GM12874 (cell line): ENCODE measurements at regions not wholly inside any gene's neighbourhood (a gene's known extent, or its start where the extent isn't known, plus 50 kb on each side); places are given as distances from the start of the nearest gene placed in this dataset.

Experiments used
- TF ChIP-seq, protein P1 (sequence below): IDR thresholded peaks from 2 replicates; pipeline ENCODE4 v1.5.1; 2011; ENCODE audit warnings: low read depth, mild to moderate bottlenecking, control low read depth, low read length, moderate library complexity; ENCODE audit not compliant: insufficient read depth

DNA sequence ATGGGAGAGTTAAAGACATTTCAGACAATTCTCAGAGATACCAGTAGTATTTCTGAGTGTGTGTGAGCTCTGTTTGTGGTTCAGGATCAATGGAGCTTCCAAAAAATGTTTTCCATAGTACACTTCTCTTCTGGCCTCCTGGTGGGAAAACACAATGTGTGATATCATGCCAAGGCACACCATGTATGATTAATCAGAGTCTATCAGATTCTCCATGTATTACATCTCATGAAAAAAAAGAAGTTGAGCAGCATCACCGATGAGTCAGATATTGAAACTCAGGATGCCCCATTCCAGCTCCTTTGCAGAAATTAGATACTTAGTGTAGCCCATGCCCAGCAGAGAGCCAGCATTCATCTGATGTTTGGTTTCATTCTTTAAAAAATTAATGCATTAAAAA is 620.3 kb upstream of the POU3F3 start:
- TF ChIP-seq, protein P1, sequence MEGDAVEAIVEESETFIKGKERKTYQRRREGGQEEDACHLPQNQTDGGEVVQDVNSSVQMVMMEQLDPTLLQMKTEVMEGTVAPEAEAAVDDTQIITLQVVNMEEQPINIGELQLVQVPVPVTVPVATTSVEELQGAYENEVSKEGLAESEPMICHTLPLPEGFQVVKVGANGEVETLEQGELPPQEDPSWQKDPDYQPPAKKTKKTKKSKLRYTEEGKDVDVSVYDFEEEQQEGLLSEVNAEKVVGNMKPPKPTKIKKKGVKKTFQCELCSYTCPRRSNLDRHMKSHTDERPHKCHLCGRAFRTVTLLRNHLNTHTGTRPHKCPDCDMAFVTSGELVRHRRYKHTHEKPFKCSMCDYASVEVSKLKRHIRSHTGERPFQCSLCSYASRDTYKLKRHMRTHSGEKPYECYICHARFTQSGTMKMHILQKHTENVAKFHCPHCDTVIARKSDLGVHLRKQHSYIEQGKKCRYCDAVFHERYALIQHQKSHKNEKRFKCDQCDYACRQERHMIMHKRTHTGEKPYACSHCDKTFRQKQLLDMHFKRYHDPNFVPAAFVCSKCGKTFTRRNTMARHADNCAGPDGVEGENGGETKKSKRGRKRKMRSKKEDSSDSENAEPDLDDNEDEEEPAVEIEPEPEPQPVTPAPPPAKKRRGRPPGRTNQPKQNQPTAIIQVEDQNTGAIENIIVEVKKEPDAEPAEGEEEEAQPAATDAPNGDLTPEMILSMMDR: no peak

DNA sequence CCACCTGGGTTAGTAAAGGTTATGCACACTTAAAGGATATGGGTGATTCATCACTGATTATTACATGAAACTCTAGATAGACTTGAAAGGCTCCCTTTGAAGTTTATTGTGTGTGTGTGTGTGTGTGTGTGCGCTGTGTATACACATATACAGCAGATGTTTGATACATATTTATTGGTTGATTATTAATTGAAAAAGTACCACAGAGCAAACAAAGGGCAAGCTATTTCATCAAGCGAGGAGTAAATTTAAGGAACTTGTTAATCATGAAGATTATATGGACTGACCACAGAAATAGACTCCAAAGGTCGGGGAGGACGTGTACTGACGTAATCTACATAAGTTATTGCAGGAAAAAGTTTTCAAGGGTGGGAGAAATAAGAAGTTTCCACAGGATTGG is 617.4 kb upstream of the POU3F3 start:
- TF ChIP-seq, protein P1: no peak

DNA sequence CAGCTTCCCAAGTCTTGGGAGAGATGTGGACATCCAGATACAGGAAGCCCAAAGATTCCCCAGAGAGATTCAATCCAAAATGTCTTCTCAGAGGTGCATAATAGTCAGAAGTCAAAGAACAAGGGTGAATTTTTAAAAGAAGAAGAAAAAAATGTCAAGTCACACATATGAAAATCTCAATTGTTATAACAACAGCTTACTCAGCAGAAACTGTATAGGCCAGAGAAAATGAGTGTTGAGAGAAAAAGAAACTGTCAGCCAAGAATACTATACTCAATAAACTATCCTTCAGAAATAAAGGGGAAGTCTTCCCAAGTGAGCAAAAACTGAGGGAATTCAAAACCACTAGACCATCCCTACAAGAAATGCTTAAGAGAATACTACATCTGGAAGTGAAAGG is 612.9 kb upstream of the POU3F3 start:
- TF ChIP-seq, protein P1: no peak

DNA sequence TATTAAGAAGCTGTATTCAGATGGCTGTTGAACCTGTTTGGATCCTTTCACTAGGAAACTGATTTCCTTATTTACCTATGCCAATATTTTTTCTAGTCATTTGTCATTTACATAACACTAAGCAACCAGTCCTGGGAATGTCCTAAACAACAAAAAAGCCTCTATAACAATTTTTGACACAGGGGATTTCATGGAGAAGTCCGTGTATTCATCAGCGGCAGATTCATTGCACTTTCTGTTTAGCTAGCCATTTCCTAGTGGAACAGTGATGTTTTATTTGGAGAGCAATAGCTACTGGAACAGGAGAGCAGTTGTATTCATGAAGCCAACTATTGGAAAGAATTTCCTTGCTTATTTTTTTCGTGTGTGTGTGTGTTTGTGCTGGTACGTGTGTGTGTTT is 604.3 kb upstream of the POU3F3 start:
- TF ChIP-seq, protein P1: no peak

DNA sequence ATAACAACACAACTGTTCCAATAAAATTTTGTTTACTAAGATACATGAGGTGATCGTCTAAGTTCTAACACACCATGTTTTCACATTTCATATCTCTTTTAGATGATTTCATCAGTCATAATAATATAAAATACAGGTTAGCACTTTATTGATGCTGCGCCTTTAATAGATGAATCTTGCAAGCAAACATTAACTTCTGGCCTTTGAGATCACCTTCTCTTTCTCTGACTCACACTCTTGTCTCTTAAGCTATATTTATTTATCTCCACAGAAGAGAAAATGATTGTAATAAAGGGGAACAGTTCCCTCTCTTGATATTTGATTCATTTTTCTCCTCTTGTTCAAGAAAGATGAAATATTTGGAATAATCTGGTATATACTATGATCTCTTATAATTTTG is 603.3 kb upstream of the POU3F3 start:
- TF ChIP-seq, protein P1: no peak

DNA sequence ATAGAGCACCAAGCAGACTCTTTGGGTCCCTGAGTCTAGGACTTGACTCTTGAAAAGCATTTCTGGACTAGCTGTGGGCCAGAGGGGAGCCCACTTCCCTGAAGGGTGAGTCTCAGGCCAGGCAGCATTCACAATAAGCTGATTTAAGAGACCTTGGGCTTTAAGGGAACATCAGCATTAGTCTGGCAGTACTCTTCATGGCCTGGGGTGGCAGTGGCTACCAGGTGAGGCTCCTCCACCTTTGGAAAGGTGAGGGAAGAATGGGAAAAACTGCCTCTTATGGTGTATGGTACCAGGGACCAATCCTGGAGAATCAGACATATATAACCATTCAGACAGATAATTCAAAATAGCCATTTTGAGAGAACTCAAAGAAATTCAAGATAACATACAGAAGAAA is 599.9 kb upstream of the POU3F3 start:
- TF ChIP-seq, protein P1: no peak

DNA sequence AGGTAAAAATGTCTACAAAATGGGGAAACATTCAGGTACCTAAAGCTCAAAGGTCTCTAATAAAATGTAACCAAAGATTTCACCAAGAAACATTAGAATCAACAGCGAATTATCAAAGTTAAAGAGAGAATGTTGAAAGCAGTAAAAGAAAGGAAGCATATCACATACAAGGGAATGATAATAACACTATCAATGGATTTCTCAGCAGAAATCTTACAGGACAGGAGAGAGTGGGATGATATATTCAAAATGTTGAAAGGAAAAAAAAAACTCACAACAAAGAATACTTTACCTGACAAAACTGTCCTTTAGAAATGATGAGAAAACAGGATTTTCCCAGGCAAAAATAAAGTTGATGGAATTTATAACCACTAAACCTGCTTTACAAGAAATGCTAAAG is 591.2 kb upstream of the POU3F3 start:
- TF ChIP-seq, protein P1: no peak

DNA sequence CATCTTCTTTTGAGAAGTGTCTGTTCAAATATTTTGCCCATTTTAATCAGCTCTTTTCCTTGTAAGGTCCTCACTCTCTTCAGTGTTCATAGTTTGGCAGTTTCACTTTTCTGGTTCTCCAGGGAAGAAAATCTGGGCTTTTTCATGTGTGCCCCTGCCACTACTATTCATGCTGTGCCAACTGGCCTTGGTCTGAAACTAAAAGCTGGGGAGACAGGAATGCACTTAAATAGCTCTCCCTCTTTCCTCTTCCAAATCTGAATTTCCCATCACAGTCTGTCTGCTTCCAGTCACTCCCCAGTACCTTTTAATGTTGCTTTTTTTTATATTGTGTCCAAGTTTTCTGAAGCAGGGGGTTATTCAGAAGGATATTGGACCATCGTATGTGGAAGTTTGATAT is 574.3 kb upstream of the POU3F3 start:
- TF ChIP-seq, protein P1: no peak
